Activated naive CD4-positive, alpha-beta T cell treated with anti-CD3 and anti-CD28 coated beads, Interleukin-2, amount 50 U/mL, for 24 hours (primary cell): ENCODE measurements at regions not wholly inside any gene's neighbourhood (a gene's known extent, or its start where the extent isn't known, plus 50 kb on each side); places are given as distances from the start of the nearest gene placed in this dataset.
"Not testable (repeated sequence)": the region's sequence is repeated elsewhere in the genome, so short reads cannot be mapped to it uniquely, and the experiment has no call there.

Experiments
- H3K27ac Mint-ChIP-seq: one replicate; pipeline ENCODE4 v1.8.0; 2021; ENCODE audit warnings: mild to moderate bottlenecking, mixed read lengths
- H3K27me3 Mint-ChIP-seq: one replicate; pipeline ENCODE4 v1.8.0; 2021; ENCODE audit warnings: mixed read lengths
- H3K36me3 Mint-ChIP-seq: one replicate; pipeline ENCODE4 v1.8.0; 2021; ENCODE audit warnings: mixed read lengths
- H3K4me1 Mint-ChIP-seq: one replicate; pipeline ENCODE4 v1.8.0; 2021; ENCODE audit warnings: mixed read lengths
- H3K4me3 Mint-ChIP-seq: one replicate; pipeline ENCODE4 v1.8.0; 2021; ENCODE audit warnings: mild to moderate bottlenecking, mixed read lengths
- H3K9me3 Mint-ChIP-seq: one replicate; pipeline ENCODE4 v1.8.0; 2021; ENCODE audit warnings: mixed read lengths

DNA sequence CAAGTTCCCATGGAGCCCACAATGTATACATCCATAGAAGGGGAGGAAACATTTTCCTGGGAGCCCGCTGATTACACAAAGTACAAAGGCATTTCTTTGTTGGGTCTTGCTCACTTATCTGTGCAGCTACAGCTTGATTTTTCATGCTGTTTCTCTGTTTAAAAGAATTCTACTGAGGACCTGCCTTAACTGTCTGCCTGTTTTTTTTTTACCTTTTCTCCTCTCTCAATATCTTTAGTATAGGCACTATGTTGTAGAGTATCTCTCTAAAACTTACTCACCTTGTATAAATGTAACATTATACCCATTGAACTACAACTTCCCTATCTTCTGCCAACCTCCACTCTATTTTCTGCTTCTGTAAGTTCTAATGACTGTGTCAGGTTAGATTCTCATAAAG is 494.6 kb upstream of the EPHA5 start:
- H3K27ac Mint-ChIP-seq = no peak overlapping the region
- no peaks in the 10 kb centered on the region for H3K27me3 Mint-ChIP-seq
- H3K9me3 Mint-ChIP-seq = peaks cover 10% of the 10 kb centered on the region
- H3K4me1 Mint-ChIP-seq = no peaks in the 10 kb centered on the region
- no peaks in the 10 kb centered on the region for H3K36me3 Mint-ChIP-seq
- no peak overlapping the region for H3K4me3 Mint-ChIP-seq

DNA sequence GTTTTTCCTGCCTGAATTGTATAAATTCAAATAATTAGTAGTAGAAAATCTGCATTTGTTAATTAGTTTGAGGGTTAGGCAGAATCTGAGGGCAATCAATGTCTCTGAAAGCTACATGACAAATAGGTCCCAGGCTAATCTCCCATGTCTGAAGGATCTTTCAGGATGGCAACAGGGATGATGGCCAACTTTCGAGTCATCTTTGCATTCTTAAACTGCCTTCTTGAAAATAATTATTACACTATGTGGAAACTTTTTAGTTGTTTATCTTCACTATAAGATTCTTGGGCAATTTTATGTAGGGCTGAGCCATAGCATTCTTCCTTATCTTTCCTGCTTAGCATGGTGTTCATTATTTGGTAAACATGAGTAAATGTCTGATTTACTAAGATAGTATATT is 490.3 kb upstream of the EPHA5 start:
- no peaks in the 10 kb centered on the region for H3K36me3 Mint-ChIP-seq
- no peaks in the 10 kb centered on the region for H3K4me1 Mint-ChIP-seq
- no peak overlapping the region for H3K4me3 Mint-ChIP-seq
- no peak overlapping the region for H3K27ac Mint-ChIP-seq
- H3K27me3 Mint-ChIP-seq = no peaks in the 10 kb centered on the region
- peaks cover 19% of the 10 kb centered on the region for H3K9me3 Mint-ChIP-seq

DNA sequence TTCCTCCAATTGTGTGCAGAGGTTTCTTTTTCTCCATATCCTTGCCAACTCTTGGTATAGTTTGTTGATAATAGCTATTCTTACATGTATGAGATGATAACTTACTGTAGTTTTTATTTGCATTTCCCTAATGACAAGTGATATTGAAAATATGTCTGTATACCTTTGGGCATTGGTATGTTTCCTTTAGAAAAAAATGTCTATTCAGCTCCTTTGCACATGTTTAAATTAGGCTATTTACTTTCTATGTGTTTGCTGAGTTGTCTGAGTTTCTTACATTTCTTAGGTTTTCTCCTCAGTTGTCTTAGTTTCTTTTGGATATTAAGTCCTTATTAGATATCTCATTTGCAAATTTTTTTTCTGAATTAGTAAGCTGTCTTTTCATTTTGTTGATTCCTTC is 487.3 kb upstream of the EPHA5 start:
- H3K4me1 Mint-ChIP-seq = no peaks in the 10 kb centered on the region
- H3K27me3 Mint-ChIP-seq = no peaks in the 10 kb centered on the region
- peaks cover 21% of the 10 kb centered on the region for H3K9me3 Mint-ChIP-seq

GRCh38 chr4:66130042-66130441 is 459.8 kb upstream of the EPHA5 start:
- H3K27me3 Mint-ChIP-seq = no peaks in the 10 kb centered on the region
- no peaks in the 10 kb centered on the region for H3K36me3 Mint-ChIP-seq
- peaks cover 5% of the 10 kb centered on the region for H3K9me3 Mint-ChIP-seq
- H3K4me3 Mint-ChIP-seq = no peak overlapping the region
- H3K4me1 Mint-ChIP-seq = no peaks in the 10 kb centered on the region
- no peak overlapping the region for H3K27ac Mint-ChIP-seq

More for the DNA sequence above, 487.3 kb upstream of the EPHA5 start:
- no peaks in the 10 kb centered on the region for H3K36me3 Mint-ChIP-seq
- H3K4me3 Mint-ChIP-seq = no peak overlapping the region
- no peak overlapping the region for H3K27ac Mint-ChIP-seq

- Mint-ChIP-seq H3K27ac (no peak overlapping the region), H3K4me3 (no peak overlapping the region), H3K4me1 (no peaks in the 10 kb centered on the region), H3K27me3 (no peaks in the 10 kb centered on the region), H3K36me3 (no peaks in the 10 kb centered on the region), H3K9me3 (peaks cover 5% of the 10 kb centered on the region)
Measured at GRCh38 chr4:66123831-66124413, 453.6 kb upstream of the EPHA5 start.

GRCh38 chr4:66123190-66123589 is 452.9 kb upstream of the EPHA5 start:
- no peak overlapping the region for H3K27ac Mint-ChIP-seq
- H3K4me3 Mint-ChIP-seq = no peak overlapping the region
- no peaks in the 10 kb centered on the region for H3K36me3 Mint-ChIP-seq
- H3K4me1 Mint-ChIP-seq = no peaks in the 10 kb centered on the region
- H3K9me3 Mint-ChIP-seq = peaks cover 5% of the 10 kb centered on the region
- no peaks in the 10 kb centered on the region for H3K27me3 Mint-ChIP-seq

DNA sequence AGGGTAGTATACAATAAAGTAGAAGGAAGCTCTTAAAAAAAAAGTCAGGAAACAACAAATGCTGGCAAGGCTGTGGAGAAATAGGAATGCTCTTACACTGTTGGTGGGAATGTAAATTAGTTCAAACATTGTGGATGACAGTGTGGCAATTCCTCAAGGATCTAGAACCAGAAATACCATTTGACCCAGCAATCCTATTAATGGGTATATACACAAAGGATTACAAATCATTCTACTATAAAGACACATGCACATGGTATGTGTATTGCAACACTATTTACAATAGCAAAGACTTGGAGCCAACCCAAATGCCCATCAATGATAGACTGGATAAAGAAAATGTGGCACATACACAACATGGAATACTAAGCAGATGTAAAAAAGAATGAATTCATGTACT is 444.9 kb upstream of the EPHA5 start:
- not testable (repeated sequence) for H3K9me3 Mint-ChIP-seq, H3K4me3 Mint-ChIP-seq, H3K36me3 Mint-ChIP-seq, H3K4me1 Mint-ChIP-seq, H3K27ac Mint-ChIP-seq, H3K27me3 Mint-ChIP-seq

- no peak overlapping the region for H3K4me3 Mint-ChIP-seq
- no peak overlapping the region for H3K27ac Mint-ChIP-seq
- H3K27me3 Mint-ChIP-seq = no peaks in the 10 kb centered on the region
- H3K4me1 Mint-ChIP-seq = no peaks in the 10 kb centered on the region
- no peaks in the 10 kb centered on the region for H3K36me3 Mint-ChIP-seq
- peaks cover 5% of the 10 kb centered on the region for H3K9me3 Mint-ChIP-seq
Measured at GRCh38 chr4:66108898-66109297, 438.6 kb upstream of the EPHA5 start.

DNA sequence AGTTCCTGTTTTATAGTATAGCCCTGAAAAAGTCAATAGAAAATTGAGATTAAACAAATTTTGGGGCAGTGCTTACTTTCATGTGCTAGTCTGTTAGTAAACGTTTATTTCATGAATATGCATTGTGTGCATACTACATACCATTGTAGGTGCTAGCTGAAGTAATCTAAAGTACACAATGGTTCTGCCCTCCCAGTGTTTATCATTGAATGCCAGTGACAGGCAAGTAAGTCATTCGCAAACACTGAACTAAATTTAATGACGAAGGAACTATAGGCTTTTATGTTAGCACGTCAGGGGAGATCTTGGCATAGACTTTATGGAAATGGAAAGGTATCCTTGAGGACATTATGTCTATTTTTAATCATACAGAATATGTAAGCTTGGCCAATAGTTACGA is 426.9 kb upstream of the EPHA5 start:
- Mint-ChIP-seq H3K4me1 (no peaks in the 10 kb centered on the region), H3K27ac (no peak overlapping the region), H3K4me3 (no peak overlapping the region), H3K27me3 (no peaks in the 10 kb centered on the region), H3K36me3 (no peaks in the 10 kb centered on the region), H3K9me3 (peaks cover 5% of the 10 kb centered on the region)

- Mint-ChIP-seq H3K4me1 (no peaks in the 10 kb centered on the region), H3K27ac (no peak overlapping the region), H3K36me3 (no peaks in the 10 kb centered on the region), H3K27me3 (no peaks in the 10 kb centered on the region), H3K9me3 (peaks cover 5% of the 10 kb centered on the region), H3K4me3 (no peak overlapping the region)
Measured at GRCh38 chr4:66095065-66095464, 424.8 kb upstream of the EPHA5 start.

DNA sequence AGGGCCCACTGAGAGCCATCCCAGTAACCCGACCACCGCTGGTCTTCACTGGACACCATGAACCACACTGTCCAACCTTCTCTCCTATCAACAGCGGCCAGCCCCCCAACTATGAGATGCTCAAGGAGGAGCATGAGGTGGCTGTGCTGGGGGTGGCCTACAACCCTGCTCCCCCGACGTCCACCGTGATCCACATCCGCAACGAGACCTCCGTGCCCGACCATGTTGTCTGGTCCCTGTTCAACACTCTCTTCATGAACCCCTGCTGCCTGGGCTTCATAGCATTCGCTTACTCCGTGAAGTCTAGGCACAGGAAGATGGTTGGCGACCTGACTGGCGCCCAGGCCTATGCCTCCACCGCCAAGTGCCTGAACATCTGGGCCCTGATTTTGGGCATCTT is 423.8 kb upstream of the EPHA5 start:
- Mint-ChIP-seq H3K4me3 (no peak overlapping the region), H3K27me3 (no peaks in the 10 kb centered on the region), H3K27ac (no peak overlapping the region), H3K9me3 (peaks cover 5% of the 10 kb centered on the region), H3K36me3 (no peaks in the 10 kb centered on the region), H3K4me1 (no peaks in the 10 kb centered on the region)

DNA sequence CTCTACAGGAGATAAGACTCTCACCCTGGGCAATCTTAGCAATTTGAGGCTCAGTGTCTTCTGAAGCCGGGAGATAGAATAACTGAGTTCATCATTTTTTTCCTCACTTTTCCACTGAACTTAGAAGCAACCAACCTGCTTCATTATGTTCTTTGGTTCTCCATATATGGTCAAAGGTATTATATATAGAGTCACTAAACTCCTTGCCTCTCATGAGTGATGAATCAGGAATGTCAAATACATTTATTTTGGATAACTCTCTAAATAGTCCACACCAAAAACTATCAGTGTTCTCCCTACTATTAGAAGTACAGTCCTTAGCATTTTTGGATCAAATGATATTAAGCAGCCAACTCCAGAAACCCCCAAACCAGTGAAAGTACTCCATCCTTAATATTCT is 421.5 kb upstream of the EPHA5 start:
- Mint-ChIP-seq H3K36me3 (no peaks in the 10 kb centered on the region), H3K27me3 (no peaks in the 10 kb centered on the region), H3K4me1 (no peaks in the 10 kb centered on the region), H3K4me3 (no peak overlapping the region), H3K27ac (no peak overlapping the region), H3K9me3 (peaks cover 5% of the 10 kb centered on the region)

- peaks cover 24% of the 10 kb centered on the region for H3K9me3 Mint-ChIP-seq
- no peak overlapping the region for H3K4me3 Mint-ChIP-seq
- H3K27me3 Mint-ChIP-seq = no peaks in the 10 kb centered on the region
- no peak overlapping the region for H3K27ac Mint-ChIP-seq
- H3K4me1 Mint-ChIP-seq = no peaks in the 10 kb centered on the region
- H3K36me3 Mint-ChIP-seq = no peaks in the 10 kb centered on the region
Measured at GRCh38 chr4:66073961-66074360, 403.7 kb upstream of the EPHA5 start.

GRCh38 chr4:66071911-66072310 is 401.6 kb upstream of the EPHA5 start:
- H3K36me3 Mint-ChIP-seq = no peaks in the 10 kb centered on the region
- no peak overlapping the region for H3K4me3 Mint-ChIP-seq
- H3K27ac Mint-ChIP-seq = no peak overlapping the region
- H3K9me3 Mint-ChIP-seq = peaks cover 24% of the 10 kb centered on the region
- no peaks in the 10 kb centered on the region for H3K27me3 Mint-ChIP-seq
- H3K4me1 Mint-ChIP-seq = no peaks in the 10 kb centered on the region

GRCh38 chr4:66062921-66063320 is 392.6 kb upstream of the EPHA5 start:
- H3K27ac Mint-ChIP-seq = no peak overlapping the region

DNA sequence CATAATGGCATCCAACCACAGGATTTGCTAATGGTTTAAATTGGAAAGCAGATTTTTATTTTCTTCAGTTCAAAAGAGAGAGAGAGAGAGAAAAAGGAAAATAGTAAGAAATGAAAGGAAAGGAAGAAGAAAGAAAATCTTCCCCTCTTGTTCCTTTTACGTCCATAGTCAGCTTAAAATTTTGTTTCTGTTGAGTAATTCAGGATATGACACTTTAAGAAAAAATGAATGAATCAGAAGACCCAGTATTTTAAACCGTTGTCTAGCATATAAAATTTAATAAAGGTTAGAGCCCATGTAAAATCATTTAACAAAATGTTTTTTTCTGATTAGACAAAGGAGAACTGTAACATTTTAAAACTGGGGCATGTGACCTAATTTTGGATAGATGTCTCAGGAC is 391.8 kb upstream of the EPHA5 start:
- Mint-ChIP-seq H3K9me3 (peaks cover 5% of the 10 kb centered on the region), H3K27ac (no peak overlapping the region), H3K27me3 (no peaks in the 10 kb centered on the region), H3K4me3 (no peak overlapping the region), H3K4me1 (no peaks in the 10 kb centered on the region), H3K36me3 (no peaks in the 10 kb centered on the region)

More at GRCh38 chr4:66062921-66063320, 392.6 kb upstream of the EPHA5 start:
- H3K9me3 Mint-ChIP-seq = peaks cover 5% of the 10 kb centered on the region
- H3K4me1 Mint-ChIP-seq = no peaks in the 10 kb centered on the region
- H3K27me3 Mint-ChIP-seq = no peaks in the 10 kb centered on the region
- no peaks in the 10 kb centered on the region for H3K36me3 Mint-ChIP-seq
- no peak overlapping the region for H3K4me3 Mint-ChIP-seq

DNA sequence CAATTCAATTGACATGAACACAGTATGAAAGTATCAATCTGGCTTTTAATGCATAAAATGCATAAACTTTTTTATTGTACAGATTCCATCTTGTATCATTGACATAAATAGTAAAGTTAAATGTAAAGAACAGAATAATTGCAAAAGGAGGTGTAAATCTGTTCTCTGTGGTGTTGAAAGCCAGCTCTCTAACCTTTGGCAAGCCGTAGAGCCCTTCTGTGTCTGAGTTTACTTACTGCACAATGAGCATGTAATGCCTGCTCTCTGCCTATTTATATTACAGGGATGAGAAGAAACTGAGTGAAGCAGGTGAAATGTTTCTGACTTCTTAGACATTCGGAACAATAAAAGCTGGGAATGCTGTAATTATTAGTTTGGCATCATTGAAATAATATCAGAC is 389.3 kb upstream of the EPHA5 start:
- Mint-ChIP-seq H3K36me3 (no peaks in the 10 kb centered on the region), H3K27me3 (no peaks in the 10 kb centered on the region), H3K27ac (no peak overlapping the region), H3K9me3 (peaks cover 12% of the 10 kb centered on the region), H3K4me1 (no peaks in the 10 kb centered on the region), H3K4me3 (no peak overlapping the region)
